Epidermal melanocyte (primary cell): ENCODE measurements at regions not wholly inside any gene's neighbourhood (a gene's known extent, or its start where the extent isn't known, plus 50 kb on each side); places are given as distances from the start of the nearest gene placed in this dataset.

Source experiments
- DNase-seq: peaks from one replicate; pipeline ENCODE4 v3.0.0; 2011; ENCODE audit warnings: low spot score; ENCODE audit not compliant: insufficient read length

DNA sequence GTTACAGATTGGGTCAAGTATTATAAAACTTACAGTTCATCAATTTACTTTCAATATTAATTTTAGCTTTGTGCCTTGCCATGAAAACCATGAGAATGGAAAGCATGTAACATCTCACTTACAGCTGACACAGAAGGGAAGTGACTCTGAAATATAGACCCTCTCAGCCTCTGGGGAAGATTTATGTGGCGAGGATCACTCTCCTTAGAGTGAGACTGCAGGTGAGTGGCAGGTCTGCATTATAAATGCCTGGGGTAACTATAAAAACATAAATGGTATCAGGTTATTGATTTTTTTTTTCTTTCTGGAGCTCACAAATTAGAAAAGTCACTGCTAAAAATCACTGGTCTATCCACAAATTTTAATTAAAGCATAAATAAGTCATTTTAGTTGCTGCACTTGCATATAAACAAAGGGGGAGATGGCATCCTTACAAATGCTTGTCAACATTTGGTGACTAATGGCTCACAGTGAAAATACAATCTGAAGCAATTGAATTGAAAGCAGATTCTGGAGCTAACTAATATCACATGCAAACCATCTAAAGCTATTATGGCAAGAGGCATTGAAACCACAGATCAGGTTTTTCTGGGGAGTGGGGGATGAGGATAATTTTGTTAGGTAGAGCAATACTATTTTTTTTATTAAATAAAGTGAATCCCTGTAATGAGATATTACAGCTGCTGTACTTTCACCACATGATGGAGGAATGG is 200.9 kb downstream of the TM2D1 start:
- DNase-seq = no peak

DNA sequence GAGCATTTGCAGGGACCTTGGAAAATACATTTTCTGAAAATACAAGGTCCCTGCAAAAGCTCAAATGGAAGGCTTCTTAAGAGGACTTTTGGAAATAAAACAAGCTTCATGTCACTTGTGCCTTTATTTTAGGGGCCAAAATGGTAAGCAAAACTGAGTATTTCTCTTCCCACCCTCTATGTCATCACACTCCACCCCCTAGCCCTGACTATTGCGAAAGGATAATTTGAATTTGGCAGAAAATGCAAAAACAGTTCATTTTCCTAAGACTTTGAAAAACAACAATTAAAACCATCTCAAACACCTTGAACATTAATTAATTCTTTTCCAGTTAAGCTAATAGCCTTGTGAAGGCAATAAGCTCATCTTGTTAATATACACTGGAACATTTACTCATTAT is 201.7 kb downstream of the TM2D1 start:
- no peak for DNase-seq

DNA sequence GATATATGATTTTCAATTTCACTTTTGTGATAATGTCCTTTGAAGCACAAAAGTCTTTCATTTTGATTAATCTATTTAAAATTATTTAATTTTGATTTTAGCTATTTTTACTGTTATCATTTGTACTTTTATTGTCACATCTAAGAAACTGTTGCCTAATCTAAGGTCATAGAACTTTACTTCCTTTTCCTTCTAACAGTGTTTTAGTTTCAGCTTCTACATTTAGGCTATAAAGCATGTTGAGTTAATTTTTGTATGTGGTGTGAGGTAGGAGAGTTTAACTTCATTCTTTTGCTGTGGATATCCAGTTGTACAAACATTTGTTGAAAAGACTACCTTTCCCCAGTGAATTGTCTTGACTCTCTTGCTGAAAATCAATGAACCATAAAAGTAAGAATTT is 204.5 kb downstream of the TM2D1 start:
- no peak for DNase-seq

DNA sequence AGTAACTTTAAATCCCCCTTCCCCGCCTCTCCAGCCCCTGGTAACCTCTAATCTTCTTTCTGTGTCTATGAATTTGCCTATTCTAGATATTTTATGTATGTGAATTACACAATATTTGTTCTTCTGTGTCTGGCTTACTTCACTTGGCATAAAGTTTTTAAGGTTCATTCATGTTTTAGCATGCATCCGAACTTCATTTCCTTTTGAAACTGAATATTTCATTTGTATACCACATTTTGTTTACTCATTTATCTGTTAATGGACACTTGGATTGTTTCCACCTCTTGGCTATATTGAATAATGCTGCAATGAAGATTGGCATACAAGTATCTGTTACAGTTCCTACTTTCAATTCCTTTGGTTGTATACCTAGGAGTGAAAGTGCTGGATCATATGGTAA is 205.3 kb downstream of the TM2D1 start:
- DNase-seq = no peak

DNA sequence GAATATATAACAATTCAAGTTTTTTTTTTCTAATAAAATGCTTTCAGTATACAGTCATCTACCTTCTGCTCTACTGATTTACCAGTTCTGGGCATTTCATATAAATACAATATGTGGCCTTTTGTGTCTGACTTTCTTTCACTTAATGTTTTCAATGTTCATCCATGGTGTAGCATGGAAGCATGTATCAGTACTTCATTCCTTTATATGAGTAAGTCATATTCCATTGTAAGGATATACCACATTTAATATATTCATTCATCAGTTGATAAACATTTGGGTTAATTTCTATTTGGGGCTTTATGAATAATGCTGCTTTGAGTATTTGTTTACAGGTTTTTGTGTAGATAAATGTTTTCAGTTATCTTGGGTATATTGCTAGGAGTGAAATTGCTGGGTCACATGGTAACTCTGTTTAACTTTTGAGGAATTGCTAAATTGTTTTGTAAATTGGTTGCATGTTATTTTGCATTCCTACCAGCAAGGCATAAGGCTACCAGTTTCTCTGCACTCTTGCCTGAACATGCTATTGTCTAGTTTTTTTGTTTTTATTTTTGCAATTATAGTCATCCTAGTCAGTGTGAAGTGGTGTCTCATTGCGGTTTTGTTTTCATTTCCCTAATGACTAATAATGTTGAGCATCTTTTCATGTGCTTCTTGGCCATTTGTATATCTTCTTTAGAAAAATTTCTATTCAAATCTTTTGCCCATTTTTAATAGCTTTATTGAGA is 206.1 kb downstream of the TM2D1 start:
- no peak for DNase-seq

DNA sequence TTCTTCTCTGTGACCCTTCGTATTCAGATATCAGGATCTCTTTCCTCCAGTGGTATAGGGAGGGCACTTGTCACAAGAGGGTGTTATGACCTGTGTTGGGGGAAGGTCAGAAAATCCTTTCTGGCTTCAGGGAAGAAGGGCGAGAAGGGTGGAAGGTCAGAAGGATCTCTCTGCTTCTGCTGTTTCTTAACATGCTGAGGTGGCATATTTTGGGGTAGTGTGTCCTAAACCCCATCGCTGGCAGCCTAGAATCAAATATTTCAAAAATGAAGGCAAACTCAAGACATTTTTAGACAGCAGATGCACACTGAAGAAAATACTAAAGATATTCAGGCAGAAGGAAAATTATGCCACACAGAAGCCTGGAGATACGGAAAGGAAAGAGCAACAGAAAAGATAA is 207.6 kb downstream of the TM2D1 start:
- DNase-seq = no peak

DNA sequence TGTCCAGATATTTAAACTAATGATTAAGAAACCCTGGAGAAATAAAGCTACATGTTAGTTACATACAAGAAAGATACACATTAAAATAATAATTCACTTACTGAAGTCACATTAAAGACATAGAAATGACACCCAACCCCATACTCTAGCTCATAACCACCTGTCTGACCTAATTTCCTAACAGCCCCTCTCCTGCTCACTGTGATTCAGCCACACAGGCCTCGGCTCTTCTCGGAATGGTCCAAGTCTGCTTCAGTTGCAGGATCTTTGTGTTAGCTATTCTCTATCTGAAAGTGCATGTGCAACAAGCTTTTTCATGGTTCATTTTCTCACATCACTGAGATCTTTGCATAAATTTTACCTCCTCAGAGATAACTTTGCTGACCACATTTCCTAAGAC is 209.8 kb downstream of the TM2D1 start:
- DNase-seq = no peak
